Activated CD8-positive, alpha-beta T cell treated with anti-CD3 and anti-CD28 coated beads, Interleukin-2, amount 10 ng/mL, durations not matched to agents 7 days and 5 days (primary cell): ENCODE measurements at regions not wholly inside any gene's neighbourhood (a gene's known extent, or its start where the extent isn't known, plus 50 kb on each side); places are given as distances from the start of the nearest gene placed in this dataset.
A peak's percentile ranks its signal among the peaks of the same experiment; 100 is the strongest.

Source experiments
- ATAC-seq: fragments of 150-1000 bp; cut with Tn5 transposase; one replicate; pipeline ENCODE4 v1.10.0; 2021; ENCODE audit warnings: moderate library complexity
- CTCF ChIA-PET: fragments of 350-600 bp; sonication (Branson Sonifier 250); formaldehyde crosslinking; loops from one replicate; lab custom pipeline; 2021; ENCODE audit warnings: antibody characterized with exemption; lab: Charles Lee
- POLR2A ChIA-PET: fragments of 350-600 bp; sonication (Branson Sonifier 250); formaldehyde crosslinking; loops from one replicate; lab custom pipeline; 2021; ENCODE audit warnings: antibody characterized with exemption; lab: Charles Lee
- DNase-seq: peaks from one replicate; pipeline ENCODE4 v3.0.0-alpha.2; 2020
- H3K27ac Mint-ChIP-seq: one replicate; pipeline ENCODE4 v1.8.0; 2021; ENCODE audit warnings: mild to moderate bottlenecking, mixed read lengths
- H3K27me3 Mint-ChIP-seq: one replicate; pipeline ENCODE4 v1.8.0; 2021; ENCODE audit warnings: low read depth, mixed read lengths
- H3K36me3 Mint-ChIP-seq: one replicate; pipeline ENCODE4 v1.8.0; 2021; ENCODE audit warnings: low read depth, mixed read lengths
- H3K4me1 Mint-ChIP-seq: one replicate; pipeline ENCODE4 v1.8.0; 2021; ENCODE audit warnings: low read depth, mixed read lengths
- H3K4me3 Mint-ChIP-seq: one replicate; pipeline ENCODE4 v1.8.0; 2021; ENCODE audit warnings: mild to moderate bottlenecking, mixed read lengths
- H3K9me3 Mint-ChIP-seq: one replicate; pipeline ENCODE4 v1.8.0; 2022; ENCODE audit warnings: mixed read lengths; ENCODE audit not compliant: insufficient read depth

DNA sequence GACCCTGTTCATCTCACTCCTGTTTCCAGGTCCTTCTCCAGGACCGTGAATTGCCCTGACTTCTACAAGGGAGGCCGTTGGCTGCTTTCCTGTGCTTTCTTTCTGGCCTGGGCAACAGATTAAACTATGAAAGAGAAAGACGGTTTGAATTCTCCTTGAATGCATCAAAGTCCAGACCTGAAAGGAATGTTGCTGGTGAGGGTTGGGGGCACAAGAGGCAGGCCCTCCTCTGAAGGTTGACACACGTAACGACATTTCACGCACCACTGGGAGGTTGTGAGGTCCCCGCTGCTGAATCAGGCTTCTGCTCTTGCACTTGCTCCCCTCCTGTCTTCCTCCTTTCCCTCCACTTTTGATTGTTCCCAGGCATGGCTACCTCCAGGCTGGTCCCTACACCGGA, 141.9 kb downstream of the CYRIA start:
- Mint-ChIP-seq H3K4me3 (no peak overlapping the region), H3K36me3 (no peaks in the 10 kb centered on the region), H3K9me3 (no peaks in the 10 kb centered on the region), H3K27me3 (no peaks in the 10 kb centered on the region), H3K4me1 (no peaks in the 10 kb centered on the region), H3K27ac (no peak overlapping the region)
- ATAC-seq = no peak
- no peak for DNase-seq
- ChIA-PET CTCF (no interaction called here), POLR2A (no interaction called here)

- Mint-ChIP-seq H3K27ac (no peak overlapping the region), H3K27me3 (no peaks in the 10 kb centered on the region), H3K36me3 (no peaks in the 10 kb centered on the region), H3K4me1 (no peaks in the 10 kb centered on the region), H3K9me3 (no peaks in the 10 kb centered on the region), H3K4me3 (no peak overlapping the region)
- CTCF ChIA-PET = no interaction called here
- POLR2A ChIA-PET = no interaction called here
- no peak for DNase-seq
- no peak for ATAC-seq
These were observed 143.4 kb downstream of the CYRIA start for GRCh38 chr2:16522031-16522831.

DNA sequence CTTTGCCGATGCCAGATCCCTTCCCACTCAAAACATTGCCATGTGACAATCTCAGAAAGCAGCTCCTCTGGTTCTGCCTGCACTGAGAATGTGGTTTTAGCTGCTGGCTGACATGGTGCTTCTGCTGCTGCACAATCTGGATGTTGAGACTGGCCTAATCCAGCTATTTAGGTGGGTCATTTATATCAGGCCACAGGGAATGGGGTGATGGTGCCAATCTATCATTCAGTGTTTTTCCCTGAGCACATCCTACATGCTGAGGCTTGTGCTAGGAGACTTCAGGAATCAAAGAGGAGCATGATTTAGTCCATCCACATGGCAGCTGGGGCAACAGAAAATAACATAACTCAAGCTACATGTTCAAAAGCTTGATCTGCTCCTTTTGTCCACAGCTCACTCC, 144.7 kb downstream of the CYRIA start:
- Mint-ChIP-seq H3K36me3 (no peaks in the 10 kb centered on the region), H3K27ac (no peak overlapping the region), H3K4me1 (no peaks in the 10 kb centered on the region), H3K9me3 (no peaks in the 10 kb centered on the region), H3K4me3 (no peak overlapping the region), H3K27me3 (no peaks in the 10 kb centered on the region)
- ChIA-PET CTCF (no interaction called here), POLR2A (no interaction called here)
- no peak for ATAC-seq
- DNase-seq = no peak

- H3K9me3 Mint-ChIP-seq = no peaks in the 10 kb centered on the region
- H3K27ac Mint-ChIP-seq = no peak overlapping the region
- ATAC-seq = no peak
- peaks cover 2% of the 10 kb centered on the region for H3K27me3 Mint-ChIP-seq
- ChIA-PET CTCF (no interaction called here), POLR2A (no interaction called here)
- DNase-seq = no peak
- H3K4me1 Mint-ChIP-seq = no peaks in the 10 kb centered on the region
- no peaks in the 10 kb centered on the region for H3K36me3 Mint-ChIP-seq
- no peak overlapping the region for H3K4me3 Mint-ChIP-seq
These were observed 149.9 kb downstream of the CYRIA start for GRCh38 chr2:16515696-16516095.

GRCh38 chr2:16513626-16514025, 152.0 kb downstream of the CYRIA start:
- CTCF ChIA-PET = no interaction called here
- ATAC-seq = no peak
- peaks cover 8% of the 10 kb centered on the region for H3K27me3 Mint-ChIP-seq

DNA sequence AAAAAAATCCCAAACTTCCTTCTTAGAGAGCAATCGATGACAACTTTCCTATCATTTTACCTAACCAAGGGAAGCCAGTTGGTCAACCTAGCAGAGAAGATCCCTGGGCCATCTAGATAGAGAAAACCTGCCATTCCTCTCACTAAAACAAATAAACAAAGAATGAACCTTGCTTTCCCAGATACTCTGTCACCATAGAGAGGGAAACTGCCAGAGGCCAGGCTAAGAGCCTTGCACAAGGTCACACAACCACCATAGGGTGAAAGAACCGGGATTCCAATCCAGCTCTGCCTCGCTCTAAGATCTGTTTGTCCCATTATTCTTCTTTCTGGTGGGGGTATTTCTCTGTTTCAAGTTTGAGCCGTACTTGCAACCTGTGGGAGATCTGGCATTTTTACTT, 154.6 kb downstream of the CYRIA start:
- Mint-ChIP-seq H3K27ac (no peak overlapping the region), H3K9me3 (no peaks in the 10 kb centered on the region), H3K4me1 (no peaks in the 10 kb centered on the region), H3K4me3 (no peak overlapping the region), H3K36me3 (no peaks in the 10 kb centered on the region), H3K27me3 (peaks cover 19% of the 10 kb centered on the region)
- ChIA-PET CTCF (interaction anchor here (0.8 kb wide), 1 partner anchor 571 kb away, joined by 3 read pairs; no protein-coding TSS in a partner anchor), POLR2A (no interaction called here)
- ATAC-seq (no peak), DNase-seq (no peak)

More at GRCh38 chr2:16513626-16514025, 152.0 kb downstream of the CYRIA start:
- no peaks in the 10 kb centered on the region for H3K9me3 Mint-ChIP-seq
- H3K4me1 Mint-ChIP-seq = no peaks in the 10 kb centered on the region
- no peaks in the 10 kb centered on the region for H3K36me3 Mint-ChIP-seq
- POLR2A ChIA-PET = no interaction called here
- H3K27ac Mint-ChIP-seq = no peak overlapping the region
- no peak for DNase-seq
- H3K4me3 Mint-ChIP-seq = no peak overlapping the region

DNA sequence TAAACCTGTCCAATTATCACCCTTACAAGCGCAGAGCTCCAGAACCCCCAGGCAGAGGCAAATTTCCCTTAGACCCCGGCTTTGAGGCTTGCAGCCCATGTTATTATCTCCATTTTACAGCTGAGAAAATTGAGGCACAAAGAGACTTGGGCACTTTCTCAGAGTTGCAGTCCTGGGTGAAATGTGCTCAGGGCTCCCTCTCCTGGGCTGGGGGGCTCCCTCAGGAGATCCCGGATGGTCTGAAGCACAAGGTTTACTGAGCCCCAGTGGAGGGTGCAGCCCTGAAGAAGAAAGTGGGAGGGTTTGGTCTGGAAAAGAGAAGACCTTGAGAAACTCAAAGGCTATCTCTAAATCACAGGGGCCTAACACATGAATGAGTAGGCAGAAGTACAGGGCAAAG, 156.6 kb downstream of the CYRIA start:
- ChIA-PET CTCF (no interaction called here), POLR2A (no interaction called here)
- DNase-seq = no peak
- Mint-ChIP-seq H3K36me3 (no peaks in the 10 kb centered on the region), H3K9me3 (no peaks in the 10 kb centered on the region), H3K27ac (no peak overlapping the region), H3K27me3 (peaks cover 19% of the 10 kb centered on the region), H3K4me1 (no peaks in the 10 kb centered on the region), H3K4me3 (no peak overlapping the region)
- ATAC-seq = no peak

DNA sequence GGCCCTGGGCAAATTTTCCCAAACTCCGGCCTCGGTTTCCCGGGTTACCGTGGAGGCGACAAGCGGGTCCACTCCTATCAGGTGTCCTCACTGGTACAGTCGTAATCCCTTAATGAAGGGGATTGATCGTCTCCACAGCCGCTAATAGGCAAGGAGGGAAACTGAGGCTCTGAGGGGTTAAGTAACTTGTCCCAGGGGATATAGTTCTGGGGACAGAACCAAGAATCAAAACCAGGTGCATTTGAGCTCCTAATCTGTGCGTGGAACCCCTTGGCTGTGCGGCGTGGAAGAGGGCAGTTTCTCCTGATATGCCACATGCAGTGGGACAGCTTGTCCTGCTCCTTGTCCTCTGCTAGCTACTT, 157.2 kb downstream of the CYRIA start:
- no peak for ATAC-seq
- H3K4me1 Mint-ChIP-seq = no peaks in the 10 kb centered on the region
- H3K4me3 Mint-ChIP-seq = no peak overlapping the region

DNA sequence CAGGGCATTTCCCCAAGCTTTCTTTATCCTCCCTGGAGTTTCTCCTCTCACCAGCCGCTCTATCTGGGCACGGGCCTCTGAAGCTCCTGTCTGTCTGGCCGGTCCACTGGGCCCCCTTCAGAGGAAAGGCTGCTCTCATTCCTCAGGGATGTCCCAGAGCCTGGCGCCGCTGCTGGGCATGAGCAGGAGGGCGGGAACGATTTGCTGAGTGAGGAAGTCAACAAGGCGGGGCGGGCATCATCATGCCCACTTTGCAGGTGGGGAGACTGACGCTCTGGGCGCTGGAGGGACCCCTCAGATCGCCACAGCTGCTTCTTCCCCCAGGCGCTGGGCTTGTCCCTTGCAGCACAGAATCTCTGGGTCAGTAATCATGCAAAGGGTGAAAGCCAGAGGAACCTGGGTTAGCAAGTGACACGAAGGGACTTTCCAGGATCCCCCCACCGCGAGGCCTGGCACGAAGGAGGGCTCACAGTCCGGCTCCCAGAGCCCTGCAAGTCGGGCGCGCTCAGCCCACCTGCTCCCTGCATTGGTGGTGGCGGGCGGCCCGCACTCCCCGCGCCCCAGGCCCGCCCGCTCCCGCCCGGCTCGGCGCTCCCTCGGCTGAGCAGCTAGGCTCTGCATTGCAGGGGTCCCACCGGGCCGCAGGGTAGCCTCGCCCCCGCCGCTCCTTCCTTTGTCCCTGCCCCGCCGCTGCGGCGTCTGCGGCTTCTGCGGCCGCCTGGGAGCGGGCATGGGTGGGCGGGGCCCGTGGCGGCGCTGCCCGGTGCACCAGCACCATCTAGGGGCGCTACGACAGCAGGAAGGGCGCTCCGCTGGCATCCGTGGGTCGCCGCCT, 157.8 kb downstream of the CYRIA start:
- DNase-seq = no peak
- peaks cover 18% of the 10 kb centered on the region for H3K27me3 Mint-ChIP-seq
- no peaks in the 10 kb centered on the region for H3K4me1 Mint-ChIP-seq
- H3K27ac Mint-ChIP-seq = no peak overlapping the region
- no peak overlapping the region for H3K4me3 Mint-ChIP-seq
- POLR2A ChIA-PET = no interaction called here
- ATAC-seq = peak; percentile 39
- CTCF ChIA-PET = interaction anchor here (1.0 kb wide), 1 partner anchor 101 kb away, joined by 3 read pairs; no protein-coding TSS in a partner anchor
- no peaks in the 10 kb centered on the region for H3K36me3 Mint-ChIP-seq
- no peaks in the 10 kb centered on the region for H3K9me3 Mint-ChIP-seq

More for the DNA sequence above, 157.2 kb downstream of the CYRIA start:
- no peak for DNase-seq
- Mint-ChIP-seq H3K27ac (no peak overlapping the region), H3K36me3 (no peaks in the 10 kb centered on the region), H3K9me3 (no peaks in the 10 kb centered on the region), H3K27me3 (peaks cover 19% of the 10 kb centered on the region)
- ChIA-PET POLR2A (no interaction called here), CTCF (no interaction called here)

- Mint-ChIP-seq H3K27ac (no peak overlapping the region), H3K4me3 (no peak overlapping the region), H3K36me3 (no peaks in the 10 kb centered on the region), H3K27me3 (peaks cover 17% of the 10 kb centered on the region), H3K4me1 (no peaks in the 10 kb centered on the region), H3K9me3 (no peaks in the 10 kb centered on the region)
- DNase-seq = no peak
- CTCF ChIA-PET = no interaction called here
- no peak for ATAC-seq
- POLR2A ChIA-PET = no interaction called here
These were observed 159.3 kb downstream of the CYRIA start for GRCh38 chr2:16506366-16506765.

DNA sequence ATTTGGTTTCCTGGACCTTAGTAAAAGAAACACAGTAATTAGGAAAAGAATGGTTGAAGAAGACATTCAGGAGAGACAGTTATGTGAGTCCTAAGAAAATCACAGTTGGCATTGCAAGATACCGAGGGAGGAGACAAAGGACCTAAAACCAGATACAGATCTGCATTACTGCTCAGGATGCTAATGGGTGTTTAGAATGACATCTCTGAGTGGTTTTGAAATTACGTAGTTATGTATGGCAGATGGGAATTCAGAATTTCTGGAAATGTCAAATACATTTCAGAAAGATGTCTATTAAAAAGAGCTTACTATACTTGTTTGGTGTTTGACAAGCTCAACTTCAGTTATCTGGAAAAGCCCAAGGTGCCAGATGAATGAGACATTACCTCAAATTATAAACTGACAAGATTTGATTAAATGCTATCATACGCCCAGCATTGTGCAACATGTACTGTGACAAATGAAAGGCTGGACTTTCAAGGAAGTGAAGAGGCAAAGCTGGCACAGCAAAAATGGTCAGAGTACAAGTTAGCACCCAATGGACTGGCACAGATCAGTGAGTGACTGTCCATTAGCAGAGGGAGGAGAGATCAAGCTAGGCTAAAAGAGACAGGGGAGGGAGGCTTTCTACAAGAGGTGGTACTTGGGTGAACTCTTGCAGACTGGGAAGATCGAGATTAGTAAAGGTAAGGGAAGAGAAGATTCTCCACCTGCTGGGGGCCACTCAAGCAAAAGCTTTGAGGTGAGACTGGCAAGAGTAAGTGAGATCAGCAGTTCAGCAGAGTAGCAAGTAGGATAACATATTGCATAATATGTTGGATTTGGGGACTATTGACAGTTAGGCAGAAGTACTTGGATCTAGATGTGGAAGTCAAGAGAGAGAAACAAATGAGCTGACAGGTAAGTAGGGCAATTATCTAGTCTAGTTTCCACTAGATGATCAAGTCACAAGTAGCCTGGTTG, 168.9 kb downstream of the CYRIA start:
- no peak overlapping the region for H3K27ac Mint-ChIP-seq
- no peaks in the 10 kb centered on the region for H3K4me1 Mint-ChIP-seq
- ATAC-seq (no peak), DNase-seq (no peak)
- no peaks in the 10 kb centered on the region for H3K9me3 Mint-ChIP-seq
- no peaks in the 10 kb centered on the region for H3K36me3 Mint-ChIP-seq
- H3K4me3 Mint-ChIP-seq = no peak overlapping the region
- no peaks in the 10 kb centered on the region for H3K27me3 Mint-ChIP-seq
- ChIA-PET POLR2A (no interaction called here), CTCF (no interaction called here)
